CD14-positive monocyte (primary cell): ENCODE measurements at regions not wholly inside any gene's neighbourhood (a gene's known extent, or its start where the extent isn't known, plus 50 kb on each side); places are given as distances from the start of the nearest gene placed in this dataset.

Experiments
- DNase-seq, 3 donors: peaks; one replicate each; pipeline ENCODE4 v3.0.0-alpha.2; 2011 to 2022
- H2AFZ ChIP-seq: 2 replicates; pipeline ENCODE4 v1.6.0; 2012; ENCODE audit warnings: mild to moderate bottlenecking, low read depth, low read length, inconsistent platforms; ENCODE audit not compliant: insufficient read depth, poor library complexity, severe bottlenecking
- H3K27ac ChIP-seq, 2 donors: 1 replicate in 1 of 2; 2 replicates in 1 of 2; pipeline ENCODE4 v1.5.1; 2012 to 2013; ENCODE audit warnings: low read length in 2 of 2, control low read depth in 1 of 2, inconsistent platforms in 1 of 2, low read depth in 1 of 2, mild to moderate bottlenecking in 1 of 2
- H3K27me3 ChIP-seq, 2 donors: one replicate each; pipeline versions ENCODE4 v1.6.0 to v1.6.1; 2011 to 2013; ENCODE audit warnings: low read length in 2 of 2; ENCODE audit not compliant: control insufficient read depth in 2 of 2, insufficient read depth in 2 of 2
- H3K36me3 ChIP-seq, 2 donors: replicated peaks in 1 of 2; 1 replicate in 1 of 2; 2 replicates in 1 of 2; pipeline versions ENCODE4 v1.5.1 to v1.6.1; 2012 to 2013; ENCODE audit warnings: low read length in 2 of 2, control low read depth in 1 of 2, inconsistent platforms in 1 of 2, mild to moderate bottlenecking in 1 of 2; ENCODE audit not compliant: insufficient read depth in 2 of 2, control insufficient read depth in 1 of 2
- H3K4me1 ChIP-seq, 2 donors: 1 replicate in 1 of 2; 2 replicates in 1 of 2; pipeline versions ENCODE4 v1.5.1 to v1.6.1; 2012 to 2013; ENCODE audit warnings: low read length in 2 of 2, control low read depth in 1 of 2, inconsistent platforms in 1 of 2, mild to moderate bottlenecking in 1 of 2, moderate library complexity in 1 of 2; ENCODE audit not compliant: insufficient read depth in 2 of 2, control insufficient read depth in 1 of 2
- H3K4me2 ChIP-seq: replicated peaks from 2 replicates; pipeline ENCODE3; 2012; ENCODE audit warnings: low read length, moderate library complexity, mild to moderate bottlenecking; ENCODE audit not compliant: poor library complexity, severe bottlenecking; ENCODE audit errors: extremely low read depth
- H3K4me3 ChIP-seq, 3 experiments: fragments of 200-600 bp in 1 of 3; sonication (generic) in 1 of 3; replicated peaks in 1 of 3; 1 replicate in 2 of 3; 2 replicates in 1 of 3; pipeline ENCODE4 v1.5.1; 2011 to 2013; ENCODE audit warnings: low read length in 3 of 3, mild to moderate bottlenecking in 3 of 3, control low read depth in 2 of 3, low read depth in 2 of 3, inconsistent platforms in 1 of 3, moderate library complexity in 1 of 3
- H3K79me2 ChIP-seq: 2 replicates; pipeline ENCODE4 v1.6.0; 2012; ENCODE audit warnings: mild to moderate bottlenecking, control low read depth, inconsistent platforms, low read length, moderate library complexity; ENCODE audit not compliant: insufficient read depth
- H3K9ac ChIP-seq: 2 replicates; pipeline ENCODE4 v1.6.0; 2017; ENCODE audit warnings: low read length, mild to moderate bottlenecking; ENCODE audit not compliant: insufficient read depth, poor library complexity, severe bottlenecking
- H3K9me3 ChIP-seq, 2 donors: replicated peaks in 1 of 2; 1 replicate in 1 of 2; 2 replicates in 1 of 2; pipeline versions ENCODE4 v1.5.1 to v1.6.1; 2012 to 2013; ENCODE audit warnings: low read length in 2 of 2, control low read depth in 1 of 2; ENCODE audit not compliant: control insufficient read depth in 1 of 2, insufficient read depth in 1 of 2
- H4K20me1 ChIP-seq: 2 replicates; pipeline ENCODE4 v1.6.0; 2012; ENCODE audit warnings: mild to moderate bottlenecking, low read length, control low read depth, moderate library complexity; ENCODE audit not compliant: insufficient read depth
- H3K27ac Mint-ChIP-seq, 7 donors: one replicate each; pipeline ENCODE4 v1.8.0; 2020; ENCODE audit warnings: mild to moderate bottlenecking in 7 of 7, mixed read lengths in 7 of 7, moderate library complexity in 6 of 7, inconsistent platforms in 2 of 7
- H3K27me3 Mint-ChIP-seq, 3 donors: one replicate each; pipeline ENCODE4 v1.8.0; 2021 to 2022; ENCODE audit warnings: low read depth in 3 of 3, mild to moderate bottlenecking in 3 of 3, mixed read lengths in 3 of 3, moderate library complexity in 3 of 3, inconsistent platforms in 1 of 3
- H3K36me3 Mint-ChIP-seq, 2 donors: one replicate each; pipeline ENCODE4 v1.8.0; 2020; ENCODE audit warnings: mixed read lengths in 2 of 2, inconsistent platforms in 1 of 2, mild to moderate bottlenecking in 1 of 2
- H3K4me1 Mint-ChIP-seq: one replicate; pipeline ENCODE4 v1.8.0; 2020; ENCODE audit warnings: mild to moderate bottlenecking, mixed read lengths
- H3K4me3 Mint-ChIP-seq, 2 donors: one replicate each; pipeline ENCODE4 v1.8.0; 2020; ENCODE audit warnings: mild to moderate bottlenecking in 2 of 2, mixed read lengths in 2 of 2, moderate library complexity in 1 of 2
- H3K9me3 Mint-ChIP-seq, 7 donors: one replicate each; pipeline ENCODE4 v1.8.0; 2020 to 2022; ENCODE audit warnings: mixed read lengths in 7 of 7, mild to moderate bottlenecking in 6 of 7, moderate library complexity in 6 of 7, inconsistent platforms in 2 of 7
- CTCF ChIP-seq: fragments of 200-600 bp; IDR thresholded peaks from one replicate; pipeline ENCODE4 v1.8.0; 2022; ENCODE audit warnings: antibody characterized with exemption, mild to moderate bottlenecking
- WGBS: methylation state at CpG from one replicate; pipeline ENCODE4 v1.1.5; 2013; ENCODE audit warnings: missing lambda C conversion rate; ENCODE audit not compliant: insufficient coverage; 5-methylcytosine and 5-hydroxymethylcytosine counted together
- intact Hi-C, 2 donors: fragments of 100-400 bp; cut with micrococcal nuclease; formaldehyde crosslinking; loops; one replicate each; pipeline versions ENCODE4 v1.15.0 to v1.15.1; 2023

DNA sequence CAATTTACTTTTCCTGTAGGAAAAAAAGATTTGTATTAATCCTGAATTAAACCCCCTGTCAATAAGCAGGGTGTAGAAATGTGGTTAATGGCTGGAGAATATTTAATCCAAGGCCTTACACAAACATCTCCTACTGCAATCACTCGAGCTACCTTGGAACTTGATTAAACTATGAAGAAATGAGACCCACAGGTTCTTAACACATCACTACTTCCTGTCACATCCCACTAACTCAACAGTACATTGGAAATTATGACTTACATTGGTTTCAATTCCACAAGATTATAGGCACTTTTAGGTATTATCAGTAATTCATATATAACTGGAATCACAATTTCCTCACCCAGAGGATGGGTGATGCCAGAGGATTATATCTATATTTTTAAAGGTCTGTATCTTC, 480.3 kb downstream of the MRPL39 start:
- intact Hi-C loops: no loop called here
- H3K27ac Mint-ChIP-seq: no peak overlapping the region

DNA sequence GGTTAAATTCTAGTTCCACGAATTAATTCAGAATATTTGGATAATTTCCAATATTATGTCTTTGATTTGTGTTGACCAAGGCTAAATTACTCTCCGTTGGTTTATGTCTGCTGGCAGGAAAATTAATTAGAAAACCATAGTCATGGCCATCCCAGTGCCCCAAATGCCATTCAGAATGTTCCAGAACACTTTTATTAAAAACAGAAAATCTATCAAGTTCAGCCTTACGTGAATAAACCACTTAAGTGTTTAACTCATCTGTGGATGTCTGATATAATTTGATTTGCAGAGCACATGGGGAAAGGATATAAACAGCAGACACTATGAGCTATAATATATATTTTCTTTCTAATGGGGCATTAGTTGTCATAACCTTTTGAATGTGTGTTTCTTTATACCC, 480.7 kb downstream of the MRPL39 start:
- H4K20me1 ChIP-seq: no peaks in the 10 kb centered on the region
- no peak for DNase-seq
- WGBS: no CpG with 5 or more reads among the region's 3 CpGs
- H3K4me1 Mint-ChIP-seq: no peaks in the 10 kb centered on the region
- no peaks in the 10 kb centered on the region for H3K27me3 Mint-ChIP-seq
- no peaks in the 10 kb centered on the region for H3K27me3 ChIP-seq
- H3K27ac ChIP-seq: no peak overlapping the region
- no peaks in the 10 kb centered on the region for H3K36me3 ChIP-seq
- H3K9ac ChIP-seq: no peak overlapping the region
- H3K79me2 ChIP-seq: no peaks in the 10 kb centered on the region
- no peak for TF ChIP-seq CTCF
- peaks cover 0 to 6% (median 2%) of the 10 kb centered on the region in 7 donors for H3K9me3 Mint-ChIP-seq
- no peaks in the 10 kb centered on the region for H3K36me3 Mint-ChIP-seq
- no peak overlapping the region for H3K27ac Mint-ChIP-seq
- H3K4me3 Mint-ChIP-seq: no peak overlapping the region
- intact Hi-C loops: no loop called here
- no peak overlapping the region for H2AFZ ChIP-seq
- peaks cover 0 to 2% of the 10 kb centered on the region in 2 donors for H3K9me3 ChIP-seq
- no peaks in the 10 kb centered on the region for H3K4me1 ChIP-seq
- no peak overlapping the region for H3K4me2 ChIP-seq
- no peak overlapping the region for H3K4me3 ChIP-seq

More for the DNA sequence above, 480.3 kb downstream of the MRPL39 start:
- Mint-ChIP-seq H3K4me3 (no peak overlapping the region), H3K4me1 (no peaks in the 10 kb centered on the region), H3K36me3 (no peaks in the 10 kb centered on the region), H3K9me3 (peaks cover 0 to 6% (median 1%) of the 10 kb centered on the region in 7 donors), H3K27me3 (no peaks in the 10 kb centered on the region)
- DNase-seq: no peak
- H3K27me3 ChIP-seq: no peaks in the 10 kb centered on the region
- peaks cover 0 to 3% of the 10 kb centered on the region in 2 donors for H3K9me3 ChIP-seq
- H4K20me1 ChIP-seq: no peaks in the 10 kb centered on the region
- H3K4me1 ChIP-seq: no peaks in the 10 kb centered on the region
- H3K4me2 ChIP-seq: no peak overlapping the region
- no peak overlapping the region for H3K9ac ChIP-seq
- H3K36me3 ChIP-seq: no peaks in the 10 kb centered on the region
- WGBS: no CpG with 5 or more reads among the region's 1 CpG
- TF ChIP-seq CTCF: no peak
- H3K27ac ChIP-seq: no peak overlapping the region
- no peak overlapping the region for H3K4me3 ChIP-seq
- H3K79me2 ChIP-seq: no peaks in the 10 kb centered on the region
- no peak overlapping the region for H2AFZ ChIP-seq
